ENCODE measurements at regions not wholly inside any gene's neighbourhood (a gene's known extent, or its start where the extent isn't known, plus 50 kb on each side); places are given as distances from the start of the nearest gene placed in this dataset.
"Not testable (repeated sequence)": the region's sequence is repeated elsewhere in the genome, so short reads cannot be mapped to it uniquely, and the experiment has no call there.

GRCh38 chr16:7769091-7769490, 436.4 kb downstream of the RBFOX1 start:
- H3K4ac ChIP-seq (replicated peaks; ENCODE audit: insufficient read length, low read depth, low read length); H3K18ac ChIP-seq (ENCODE audit: extremely low read depth, low read length); H3K27ac ChIP-seq (ENCODE audit: low read depth, low read length); H2BK120ac ChIP-seq (replicated peaks; ENCODE audit: low read depth, low read length); H3K23ac ChIP-seq (ENCODE audit: insufficient read length); H4K8ac ChIP-seq (ENCODE audit: extremely low read depth, insufficient read depth, low read length); H4K5ac ChIP-seq (ENCODE audit: insufficient read length, low read depth, low read length); POLR2A ChIA-PET (ENCODE audit: partially characterized antibody); H4K91ac ChIP-seq (replicated peaks; ENCODE audit: insufficient read length, low read length); H3K36me3 ChIP-seq (ENCODE audit: control insufficient read depth in 2 of 4, insufficient read depth in 4 of 4, low read length in 3 of 4); H3K56ac ChIP-seq (replicated peaks; ENCODE audit: insufficient read length, low read depth, low read length); H2BK15ac ChIP-seq (ENCODE audit: low read length); H3K79me1 ChIP-seq (ENCODE audit: low read depth, low read length); H3K14ac ChIP-seq (ENCODE audit: insufficient read length); FAIRE-seq; H2AK5ac ChIP-seq (ENCODE audit: low read depth, low read length); H3K27me3 ChIP-seq (replicated peaks in 1 of 4; ENCODE audit: control insufficient read depth in 3 of 4, extremely low read depth in 1 of 4, insufficient read depth in 3 of 4, low read length in 3 of 4); H3K23me2 ChIP-seq (ENCODE audit: low read depth, low read length); DNase-seq (ENCODE audit: low read depth in 1 of 2, low spot score in 2 of 2); H3K9ac ChIP-seq (replicated peaks in 1 of 4; ENCODE audit: extremely low read depth in 1 of 4, low read depth in 3 of 4, low read length in 3 of 4); H3K4me2 ChIP-seq (ENCODE audit: insufficient read depth in 1 of 2, low read depth in 2 of 2, low read length in 2 of 2); H3K9me3 ChIP-seq (ENCODE audit: insufficient read depth in 2 of 2, low read depth in 1 of 2, low read length in 1 of 2); H4K20me1 ChIP-seq (replicated peaks in 1 of 2; ENCODE audit: control insufficient read depth in 1 of 2, insufficient read depth in 2 of 2, low read length in 2 of 2); H3K79me2 ChIP-seq (ENCODE audit: control insufficient read depth in 1 of 2, insufficient read depth in 2 of 2, low read length in 2 of 2); H3K4me3 ChIP-seq (ENCODE audit: extremely low read depth in 1 of 4, insufficient read depth in 2 of 4, low read depth in 3 of 4, low read length in 4 of 4); H2AFZ ChIP-seq (ENCODE audit: low read length); CTCF ChIA-PET (ENCODE audit: partially characterized antibody): not testable (repeated sequence)
- 0 out of 2 replicates have a peak overlapping the region, but pooled peaks have one; percentile 32 for H2BK20ac ChIP-seq (ENCODE audit: low read length)
- peaks cover 10 to 20% (median 19%) of the 10 kb centered on the region in 4 experiments for H3K4me1 ChIP-seq (replicated peaks in 1 of 4; ENCODE audit: control insufficient read depth in 3 of 4, insufficient read depth in 4 of 4, low read length in 3 of 4)
- WGBS, 2 experiments (ENCODE audit: extremely low coverage in 1 of 2, insufficient coverage in 1 of 2, insufficient read length in 1 of 2, insufficient replicate concordance in 2 of 2, low coverage in 1 of 2, low lambda C conversion rate in 2 of 2, missing lambda C conversion rate in 1 of 2) = 89% methylated on average over 6 of the region's 6 CpGs; no CpG with 5 or more reads in 1 of the 2 experiments
- peak overlapping the region; percentile 44; the same call in 1 of the 2 replicates for H2BK5ac ChIP-seq (ENCODE audit: low read depth, low read length)
- peak overlapping the region; percentile 39; the same call in 1 of the 2 replicates for H2BK12ac ChIP-seq (ENCODE audit: low read depth, low read length)
